Neural crest cell (in vitro differentiated cells): ENCODE measurements at regions not wholly inside any gene's neighbourhood (a gene's known extent, or its start where the extent isn't known, plus 50 kb on each side); places are given as distances from the start of the nearest gene placed in this dataset.

ENCODE experiments used
- DNase-seq: peaks from one replicate; pipeline ENCODE4 v3.0.0; 2021; ENCODE audit warnings: low read depth, mixed read lengths, low spot score
- H3K27ac Mint-ChIP-seq: one replicate; pipeline ENCODE4 v1.8.0; 2021; ENCODE audit warnings: mild to moderate bottlenecking, mixed read lengths; ENCODE audit not compliant: unreplicated experiment
- H3K27me3 Mint-ChIP-seq: 2 replicates; pipeline ENCODE4 v1.8.0; 2021; ENCODE audit warnings: low read depth, mild to moderate bottlenecking, mixed read lengths
- H3K36me3 Mint-ChIP-seq: 2 replicates; pipeline ENCODE4 v1.8.0; 2021; ENCODE audit warnings: low read depth, mild to moderate bottlenecking, mixed read lengths
- H3K4me1 Mint-ChIP-seq: 2 replicates; pipeline ENCODE4 v1.8.0; 2021; ENCODE audit warnings: mixed read lengths
- H3K4me3 Mint-ChIP-seq: one replicate; pipeline ENCODE4 v1.8.0; 2021; ENCODE audit warnings: mild to moderate bottlenecking, mixed read lengths
- H3K9me3 Mint-ChIP-seq: 2 replicates; pipeline ENCODE4 v1.8.0; 2021; ENCODE audit warnings: mixed read lengths
- TF ChIP-seq, protein P1 (sequence below): fragments of 200-600 bp; sonication (generic); conservative IDR thresholded peaks from 2 replicates; pipeline ENCODE4 v1.5.0; 2021; ENCODE audit warnings: antibody characterized with exemption, mild to moderate bottlenecking

DNA sequence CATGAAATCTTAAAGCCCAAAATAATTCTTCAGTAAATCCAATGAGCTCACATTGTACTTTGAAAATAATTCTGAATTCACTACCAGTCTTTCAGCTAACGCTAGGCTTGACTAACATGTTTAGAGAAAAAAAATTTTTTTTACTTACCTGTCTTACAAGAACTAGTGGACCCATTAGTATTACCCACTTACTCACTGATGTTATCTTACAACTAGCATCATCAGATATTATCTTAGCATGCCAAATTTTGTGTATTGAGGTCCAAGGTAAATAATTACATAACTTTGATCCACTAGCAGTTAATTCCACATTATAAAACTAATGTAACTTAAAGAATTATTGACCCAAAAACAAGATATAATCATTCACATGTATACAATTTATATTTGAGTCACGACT is 62.7 kb downstream of the SLC41A2 start:
- DNase-seq, result no peak
- Mint-ChIP-seq H3K4me3 (no peak overlapping the region), H3K9me3 (peaks cover 5% of the 10 kb centered on the region), H3K27ac (no peak overlapping the region), H3K27me3 (no peaks in the 10 kb centered on the region), H3K36me3 (no peaks in the 10 kb centered on the region), H3K4me1 (no peaks in the 10 kb centered on the region)
- TF ChIP-seq, protein P1, sequence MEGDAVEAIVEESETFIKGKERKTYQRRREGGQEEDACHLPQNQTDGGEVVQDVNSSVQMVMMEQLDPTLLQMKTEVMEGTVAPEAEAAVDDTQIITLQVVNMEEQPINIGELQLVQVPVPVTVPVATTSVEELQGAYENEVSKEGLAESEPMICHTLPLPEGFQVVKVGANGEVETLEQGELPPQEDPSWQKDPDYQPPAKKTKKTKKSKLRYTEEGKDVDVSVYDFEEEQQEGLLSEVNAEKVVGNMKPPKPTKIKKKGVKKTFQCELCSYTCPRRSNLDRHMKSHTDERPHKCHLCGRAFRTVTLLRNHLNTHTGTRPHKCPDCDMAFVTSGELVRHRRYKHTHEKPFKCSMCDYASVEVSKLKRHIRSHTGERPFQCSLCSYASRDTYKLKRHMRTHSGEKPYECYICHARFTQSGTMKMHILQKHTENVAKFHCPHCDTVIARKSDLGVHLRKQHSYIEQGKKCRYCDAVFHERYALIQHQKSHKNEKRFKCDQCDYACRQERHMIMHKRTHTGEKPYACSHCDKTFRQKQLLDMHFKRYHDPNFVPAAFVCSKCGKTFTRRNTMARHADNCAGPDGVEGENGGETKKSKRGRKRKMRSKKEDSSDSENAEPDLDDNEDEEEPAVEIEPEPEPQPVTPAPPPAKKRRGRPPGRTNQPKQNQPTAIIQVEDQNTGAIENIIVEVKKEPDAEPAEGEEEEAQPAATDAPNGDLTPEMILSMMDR, result no peak

DNA sequence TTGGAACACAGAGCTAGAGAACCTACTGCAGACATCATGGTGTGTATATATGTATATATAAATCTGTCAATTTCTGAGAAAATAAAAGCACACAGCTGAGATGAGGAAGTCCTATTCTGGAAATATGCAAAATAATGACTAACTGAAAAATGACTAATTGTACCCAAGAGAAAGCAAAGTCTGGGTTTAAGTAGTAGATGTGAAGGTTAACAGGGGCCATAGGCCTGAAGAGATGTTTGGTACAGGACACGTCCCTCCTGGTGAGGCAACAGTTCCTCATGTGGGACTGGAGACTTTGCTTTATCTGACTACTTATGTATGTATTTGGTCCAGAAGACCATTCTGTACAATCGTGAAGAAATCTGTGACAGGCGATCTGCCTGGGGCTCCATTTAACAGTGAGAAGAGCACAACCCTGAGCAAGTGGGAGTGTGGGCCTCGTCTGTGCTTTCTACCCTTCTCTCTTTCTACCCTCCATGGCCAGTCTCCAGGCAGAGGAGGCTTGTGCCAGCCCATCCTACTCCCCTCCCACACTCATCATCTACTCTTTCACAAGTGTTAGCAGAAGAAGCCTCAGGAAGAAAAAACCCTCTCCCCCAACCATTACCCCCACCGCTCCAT is 67.5 kb downstream of the SLC41A2 start:
- H3K9me3 Mint-ChIP-seq, result peaks cover 3% of the 10 kb centered on the region
- H3K36me3 Mint-ChIP-seq, result no peaks in the 10 kb centered on the region
- TF ChIP-seq, protein P1, result no peak

DNA sequence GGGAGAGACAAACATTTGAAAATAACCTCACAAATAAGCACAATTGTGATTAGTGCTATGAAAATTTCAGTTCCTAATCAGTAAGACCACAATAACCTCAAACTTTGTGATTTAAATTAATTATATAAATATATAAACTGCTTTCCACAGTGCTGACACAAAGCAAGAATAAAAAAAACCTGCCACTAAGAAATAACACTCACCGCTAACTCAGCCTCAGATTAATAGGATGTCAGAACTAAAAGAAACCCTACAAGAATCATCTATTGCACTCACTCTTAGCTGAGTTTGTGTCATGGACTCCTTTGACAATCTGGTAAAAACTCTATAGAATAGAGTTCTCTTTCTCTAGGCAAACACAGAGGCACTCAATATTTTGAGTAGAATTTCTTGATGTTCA is 68.4 kb downstream of the SLC41A2 start:
- TF ChIP-seq, protein P1, result no peak
- no peak overlapping the region for H3K27ac Mint-ChIP-seq
- no peaks in the 10 kb centered on the region for H3K36me3 Mint-ChIP-seq
- no peaks in the 10 kb centered on the region for H3K4me1 Mint-ChIP-seq
- H3K4me3 Mint-ChIP-seq, result no peak overlapping the region
- H3K9me3 Mint-ChIP-seq, result peaks cover 3% of the 10 kb centered on the region
- no peak for DNase-seq
- H3K27me3 Mint-ChIP-seq, result no peaks in the 10 kb centered on the region

More for the DNA sequence above, 67.5 kb downstream of the SLC41A2 start:
- DNase-seq, result no peak
- no peaks in the 10 kb centered on the region for H3K4me1 Mint-ChIP-seq
- no peak overlapping the region for H3K27ac Mint-ChIP-seq
- no peak overlapping the region for H3K4me3 Mint-ChIP-seq
- no peaks in the 10 kb centered on the region for H3K27me3 Mint-ChIP-seq

DNA sequence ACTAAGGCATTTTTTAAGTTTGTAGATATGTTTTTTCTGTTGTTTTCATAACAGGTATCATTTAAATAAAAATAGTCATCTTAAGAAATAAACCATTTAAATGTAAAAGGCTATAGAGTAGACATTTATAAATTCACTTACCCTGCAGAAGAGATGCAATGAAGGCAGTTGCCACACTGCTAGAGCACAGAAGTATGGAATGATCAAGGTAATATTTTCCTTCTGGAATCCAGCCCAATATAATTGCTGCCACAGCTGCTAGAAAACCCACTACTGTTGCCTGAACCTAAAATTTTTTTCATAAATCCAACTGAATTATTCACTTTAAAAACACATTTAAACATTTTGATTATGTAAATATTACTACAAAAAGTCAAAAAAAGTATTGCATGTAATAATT is 69.2 kb downstream of the SLC41A2 start:
- Mint-ChIP-seq H3K4me3 (no peak overlapping the region), H3K9me3 (peaks cover 5% of the 10 kb centered on the region), H3K4me1 (no peaks in the 10 kb centered on the region), H3K27ac (no peak overlapping the region), H3K36me3 (peaks cover 5% of the 10 kb centered on the region), H3K27me3 (no peaks in the 10 kb centered on the region)
- DNase-seq, result no peak
- TF ChIP-seq, protein P1, result no peak

DNA sequence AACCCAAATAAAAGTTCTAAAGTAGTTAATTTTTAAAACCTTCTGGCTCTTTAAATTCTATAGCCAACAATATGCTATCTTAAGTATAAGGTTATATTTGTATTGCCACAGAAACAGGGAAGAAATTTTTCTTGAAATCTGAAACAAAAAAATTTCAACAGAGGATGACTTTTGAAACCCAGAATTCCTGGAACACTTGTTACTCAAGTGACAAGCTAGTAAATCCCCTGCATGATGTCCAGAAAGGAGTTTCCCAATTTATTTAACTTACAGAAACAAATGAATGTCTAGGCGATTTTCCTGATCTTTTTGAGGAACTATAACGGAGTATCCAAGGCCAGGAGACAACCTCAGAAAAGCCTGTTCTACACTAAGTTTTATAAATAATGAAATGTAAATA is 69.6 kb downstream of the SLC41A2 start:
- Mint-ChIP-seq H3K4me3 (no peak overlapping the region), H3K4me1 (no peaks in the 10 kb centered on the region), H3K36me3 (peaks cover 5% of the 10 kb centered on the region), H3K27me3 (no peaks in the 10 kb centered on the region), H3K27ac (no peak overlapping the region), H3K9me3 (peaks cover 5% of the 10 kb centered on the region)
- TF ChIP-seq, protein P1, result no peak
- DNase-seq, result no peak
